DND-41 (cell line): ENCODE measurements at regions not wholly inside any gene's neighbourhood (a gene's known extent, or its start where the extent isn't known, plus 50 kb on each side); places are given as distances from the start of the nearest gene placed in this dataset.

Experiments
- CTCF ChIP-seq: IDR thresholded peaks from 2 replicates; pipeline ENCODE4 v1.5.1; 2012; ENCODE audit warnings: borderline replicate concordance, low read length, moderate library complexity, mild to moderate bottlenecking; ENCODE audit not compliant: poor library complexity, severe bottlenecking; ENCODE audit errors: extremely low read depth
- EZH2 ChIP-seq: IDR thresholded peaks from 3 replicates; pipeline ENCODE4 v1.6.1; 2012; ENCODE audit warnings: borderline replicate concordance, low read depth, mild to moderate bottlenecking, moderate library complexity, low read length, inconsistent platforms; ENCODE audit not compliant: severe bottlenecking

- TF ChIP-seq CTCF (no peak), EZH2 (no peak)
Measured at GRCh38 chr10:118903251-118903650, 126.3 kb upstream of the NANOS1 start.
